ENCODE measurements at regions not wholly inside any gene's neighbourhood (a gene's known extent, or its start where the extent isn't known, plus 50 kb on each side); places are given as distances from the start of the nearest gene placed in this dataset.

DNA sequence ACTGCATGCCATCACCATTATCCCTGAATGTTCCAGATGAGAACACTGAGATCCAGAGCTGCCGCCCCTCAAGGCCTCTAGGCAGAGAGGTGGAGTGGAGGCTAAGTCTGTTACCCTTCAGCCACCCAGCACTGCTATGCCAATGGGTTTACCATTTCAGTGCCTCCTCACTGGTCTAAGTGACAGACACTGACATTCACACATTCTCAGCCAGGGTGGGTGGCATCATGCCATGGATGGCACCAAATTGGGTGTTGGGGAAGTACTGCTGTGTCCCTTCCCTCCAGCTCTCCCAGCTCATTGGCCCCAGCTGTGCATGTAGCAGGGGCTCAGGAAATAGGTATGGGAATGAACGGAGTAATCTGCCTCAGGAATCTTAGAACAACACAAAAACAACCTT lies 96.8 kb upstream of the PLET1 start:
- DNase-seq = no peak

DNA sequence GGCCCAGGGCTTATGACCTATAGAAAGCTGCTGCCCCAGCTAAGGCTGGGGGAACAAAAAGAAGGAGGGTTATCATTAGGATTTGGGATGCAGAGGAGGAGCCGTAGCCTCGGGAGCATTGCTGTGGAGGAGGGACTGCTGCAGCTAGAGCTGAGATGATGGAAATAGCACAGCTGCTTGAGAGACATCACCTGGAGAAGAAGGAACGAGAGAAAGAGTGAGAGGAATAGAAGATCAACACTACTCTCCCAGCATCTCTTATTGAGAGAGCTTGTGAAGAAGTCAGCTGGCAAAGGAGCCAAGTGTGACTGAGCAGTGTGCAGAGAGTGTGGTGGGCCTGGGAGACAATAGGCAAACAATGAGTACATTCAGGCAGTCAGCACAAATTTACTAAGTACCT lies 100.7 kb upstream of the PLET1 start:
- no peak for DNase-seq

GRCh38 chr11:112363527-112363926 lies 102.9 kb upstream of the PLET1 start:
- DNase-seq = no peak

DNA sequence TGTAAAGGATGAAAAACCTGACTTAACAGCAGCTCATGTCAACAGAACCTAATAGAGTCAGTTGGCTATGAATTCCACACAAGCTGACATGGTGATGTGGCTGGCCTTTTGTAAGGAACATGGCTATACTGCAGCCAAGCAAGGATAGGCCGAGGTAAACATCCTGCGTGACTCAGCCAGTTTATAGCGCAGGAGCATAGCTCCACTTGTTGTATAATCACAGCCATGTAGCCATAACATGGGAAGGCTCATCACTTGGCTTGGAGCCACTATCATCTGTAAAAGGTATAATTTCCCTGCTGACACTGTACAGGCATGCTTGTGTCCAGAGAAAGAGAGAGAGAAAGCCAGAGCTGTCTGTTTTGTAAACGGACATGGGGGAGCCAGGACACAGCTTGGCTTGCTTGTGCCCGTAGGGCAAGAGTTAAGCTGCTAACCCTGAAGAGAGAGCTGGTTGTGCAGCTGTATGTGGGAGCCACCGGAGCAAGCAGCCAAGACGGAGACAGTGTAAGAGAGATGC lies 104.4 kb upstream of the PLET1 start:
- no peak for DNase-seq

DNA sequence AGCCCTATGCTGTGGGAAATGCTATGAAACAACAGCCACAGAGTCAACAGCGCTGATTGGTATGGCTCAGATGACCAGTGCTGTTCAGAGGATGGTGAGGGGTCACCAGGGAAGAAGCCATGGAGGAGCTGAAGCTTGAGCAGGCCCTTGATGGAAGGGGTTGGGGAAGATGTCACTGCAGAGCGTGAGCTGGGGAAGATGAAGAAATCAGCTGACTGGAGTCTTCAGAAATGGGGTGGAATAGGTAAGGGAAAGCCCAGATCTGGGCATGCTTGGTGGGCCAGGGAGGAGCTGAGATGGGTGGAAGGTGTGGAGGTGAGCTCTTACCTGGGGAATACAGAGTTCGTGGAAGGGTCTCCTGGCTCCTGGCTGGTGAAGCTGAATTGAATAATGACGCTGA lies 105.4 kb upstream of the PLET1 start:
- no peak for DNase-seq

GRCh38 chr11:112366777-112367176 lies 106.1 kb upstream of the PLET1 start:
- DNase-seq = no peak

DNA sequence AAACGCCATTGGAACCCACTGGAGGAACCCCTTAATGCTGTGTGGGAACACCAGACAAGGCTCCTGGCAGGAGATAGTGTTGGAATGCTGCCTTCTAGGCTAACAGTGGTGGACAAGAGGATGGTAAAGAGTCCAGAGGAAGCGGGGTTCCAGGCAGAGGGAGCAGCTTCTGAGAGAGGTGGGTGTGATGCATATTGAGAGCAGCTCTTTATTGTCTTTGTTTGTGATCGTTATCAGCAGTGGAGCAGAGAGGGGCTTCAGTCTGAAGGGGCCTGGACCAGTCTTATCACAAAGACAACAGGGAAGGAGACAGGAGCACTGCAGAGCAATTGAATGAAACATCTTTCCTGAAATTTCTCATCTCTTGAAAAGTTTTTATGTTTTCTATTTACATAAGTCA lies 106.8 kb upstream of the PLET1 start:
- DNase-seq = no peak

DNA sequence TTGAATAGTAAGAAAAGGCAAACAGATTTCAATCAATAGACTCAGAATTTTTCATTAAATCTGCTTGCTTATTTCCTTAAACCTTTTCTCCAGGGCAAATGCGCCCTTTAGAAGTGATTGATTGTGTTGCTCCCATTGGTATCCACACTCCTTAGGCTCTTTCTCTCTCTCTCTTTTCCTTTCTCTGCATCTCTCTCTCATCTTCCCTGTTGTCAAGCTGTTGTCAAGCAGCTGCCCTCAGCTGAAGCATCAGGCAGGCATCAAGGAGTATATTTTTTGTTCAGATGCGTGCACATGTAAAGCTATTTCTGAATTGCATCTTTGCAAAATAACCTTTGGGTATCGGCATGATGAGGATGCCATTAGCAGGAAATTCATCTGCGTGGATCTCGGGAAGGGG lies 107.2 kb upstream of the PLET1 start:
- DNase-seq = no peak

DNA sequence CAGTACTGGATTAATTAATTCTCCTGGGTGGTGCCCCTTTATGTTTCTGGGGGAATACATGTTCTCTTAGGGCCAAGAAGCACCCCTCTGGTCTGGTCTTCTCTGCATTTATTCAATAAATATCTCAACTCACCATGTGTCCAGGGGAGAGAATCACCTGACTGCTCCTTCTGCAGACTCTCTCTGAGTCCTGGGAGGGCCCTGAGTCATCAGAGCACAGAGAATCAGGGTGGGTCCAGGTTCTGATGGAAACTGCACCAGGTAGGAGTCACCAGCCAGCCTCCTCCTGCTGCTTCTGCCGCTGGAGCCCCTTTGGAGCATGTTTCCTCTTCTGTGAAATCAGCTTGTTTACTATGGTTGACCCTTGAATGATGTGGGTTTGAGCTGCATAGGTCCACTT lies 107.7 kb upstream of the PLET1 start:
- no peak for DNase-seq

GRCh38 chr11:112369374-112369773 lies 108.7 kb upstream of the PLET1 start:
- DNase-seq = no peak

DNA sequence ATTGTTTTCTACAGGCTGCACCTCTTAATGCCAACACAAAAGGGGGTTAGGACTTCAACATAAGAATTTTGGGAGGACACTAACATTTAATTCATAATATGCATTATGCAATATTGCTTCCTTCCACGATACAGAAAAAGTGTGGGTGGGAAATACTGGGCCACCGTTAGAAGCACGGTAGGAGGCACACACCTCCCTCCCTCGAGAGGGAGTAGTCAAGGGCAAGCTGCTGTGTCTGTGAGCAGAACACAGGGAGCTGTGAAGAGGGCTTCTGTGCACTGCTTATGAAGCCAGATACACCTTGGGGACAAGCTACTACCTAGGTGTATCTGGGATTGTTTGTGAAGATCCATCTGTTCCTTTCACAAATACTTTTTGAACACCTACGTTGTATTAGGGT lies 109.3 kb upstream of the PLET1 start:
- DNase-seq = no peak

GRCh38 chr11:112374486-112375140 lies 114.0 kb upstream of the PLET1 start:
- DNase-seq = no peak

DNA sequence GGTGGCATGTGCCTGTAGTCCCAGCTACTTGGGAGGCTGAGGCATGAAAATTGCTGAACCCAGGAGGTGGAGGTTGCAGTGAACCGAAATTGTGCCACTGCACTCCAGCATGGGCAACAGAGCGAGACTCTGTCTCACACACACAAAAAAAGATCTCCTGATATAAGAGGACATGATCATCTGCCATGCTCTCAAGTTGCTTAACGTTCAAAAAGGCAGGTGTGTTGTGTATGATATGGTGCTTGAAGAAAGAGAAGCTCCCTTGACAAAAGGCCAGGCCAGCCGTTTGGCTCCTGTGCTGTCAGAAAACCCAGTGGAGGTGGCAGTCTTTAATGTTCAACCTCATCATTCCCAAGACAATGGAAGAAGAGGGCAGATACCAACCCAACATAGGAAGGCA lies 117.3 kb upstream of the PLET1 start:
- DNase-seq = no peak

GRCh38 chr11:112380464-112380863 lies 119.8 kb upstream of the PLET1 start:
- no peak for DNase-seq

GRCh38 chr11:112381578-112381977 lies 120.9 kb upstream of the PLET1 start:
- DNase-seq = no peak

GRCh38 chr11:112382561-112382960 lies 121.9 kb upstream of the PLET1 start:
- no peak for DNase-seq

DNA sequence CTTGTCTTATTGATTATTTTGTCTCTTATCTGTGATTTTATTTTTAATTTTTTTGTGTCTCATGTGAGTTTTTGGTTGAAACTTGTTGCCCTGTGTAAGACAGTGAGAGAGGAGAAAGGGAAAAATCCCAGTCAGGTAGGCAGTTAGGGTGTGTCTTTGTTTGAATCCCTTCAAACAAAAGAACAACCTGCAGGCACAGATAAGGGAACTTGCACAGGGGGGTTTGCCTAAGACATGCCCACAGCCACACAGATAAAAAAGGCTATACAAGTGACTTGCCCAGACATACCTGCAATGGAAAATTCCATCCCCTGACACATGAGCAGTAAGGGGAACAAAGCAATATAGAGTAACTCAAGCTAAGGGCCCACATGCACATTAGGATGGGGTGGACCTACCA lies 127.8 kb upstream of the PLET1 start:
- no peak for DNase-seq

GRCh38 chr11:112391086-112391485 lies 130.4 kb upstream of the PLET1 start:
- no peak for DNase-seq

- DNase-seq = no peak
Observed at GRCh38 chr11:112392904-112393303, 132.2 kb upstream of the PLET1 start.

DNA sequence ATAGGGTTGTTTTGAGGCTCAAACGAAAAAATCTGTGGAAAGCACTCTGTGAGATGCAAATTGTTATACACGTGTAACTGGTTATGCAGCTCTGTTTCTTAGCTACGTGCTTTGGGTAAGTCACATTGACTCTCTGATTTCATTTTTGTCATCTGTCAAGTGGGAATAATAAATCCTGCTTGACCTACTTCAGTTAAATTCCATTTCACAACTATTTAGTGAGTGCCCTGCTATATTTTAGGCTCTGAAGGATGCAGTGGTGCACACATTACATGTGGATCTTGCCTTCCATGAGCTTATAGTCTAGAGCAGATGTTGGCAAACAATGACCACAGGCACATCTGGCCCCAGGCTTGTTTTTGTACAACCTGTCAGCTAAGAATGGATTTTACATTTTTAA lies 133.6 kb upstream of the PLET1 start:
- DNase-seq = no peak

- DNase-seq = no peak
Observed at GRCh38 chr11:112396076-112396475, 135.4 kb upstream of the PLET1 start.

DNA sequence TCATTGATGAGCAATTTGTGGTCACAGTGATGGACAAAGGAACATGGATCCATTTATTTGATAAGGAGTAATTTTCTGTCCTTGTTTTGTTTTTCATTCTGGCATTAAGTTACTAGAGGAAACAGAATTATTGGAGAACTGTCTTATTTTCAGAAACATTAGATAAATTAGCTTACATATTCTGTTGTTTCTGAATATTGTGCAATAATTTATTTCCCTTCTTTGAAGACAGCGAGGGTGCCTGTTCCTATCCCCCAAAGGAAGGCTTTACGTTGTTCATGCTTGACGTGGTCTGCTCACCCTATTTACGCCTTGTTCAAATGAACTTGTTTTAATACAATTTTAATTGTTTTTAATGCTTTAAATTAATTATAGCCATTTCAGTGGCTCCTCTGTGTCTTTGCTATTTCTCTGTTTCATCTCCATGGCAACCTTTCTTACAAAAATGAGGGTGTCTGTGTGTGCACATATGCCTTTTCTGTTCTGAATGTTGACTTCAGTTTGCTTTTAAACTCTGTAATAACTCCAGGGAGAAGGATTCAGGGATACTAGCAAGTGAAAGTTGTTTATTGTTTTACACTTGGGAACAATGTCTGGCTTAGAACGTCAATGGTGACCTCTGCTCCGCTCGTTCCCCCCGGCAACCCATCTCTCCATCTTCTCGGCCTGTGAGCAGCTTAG lies 138.3 kb upstream of the PLET1 start:
- no peak for DNase-seq

GRCh38 chr11:112400476-112401014 lies 139.9 kb upstream of the PLET1 start:
- DNase-seq = no peak

GRCh38 chr11:112401036-112401769 lies 140.5 kb upstream of the PLET1 start:
- no peak for DNase-seq

All from right hindlimb (tissue), 1 donor.